ENCODE measurements at regions not wholly inside any gene's neighbourhood (a gene's known extent, or its start where the extent isn't known, plus 50 kb on each side); places are given as distances from the start of the nearest gene placed in this dataset.

DNA sequence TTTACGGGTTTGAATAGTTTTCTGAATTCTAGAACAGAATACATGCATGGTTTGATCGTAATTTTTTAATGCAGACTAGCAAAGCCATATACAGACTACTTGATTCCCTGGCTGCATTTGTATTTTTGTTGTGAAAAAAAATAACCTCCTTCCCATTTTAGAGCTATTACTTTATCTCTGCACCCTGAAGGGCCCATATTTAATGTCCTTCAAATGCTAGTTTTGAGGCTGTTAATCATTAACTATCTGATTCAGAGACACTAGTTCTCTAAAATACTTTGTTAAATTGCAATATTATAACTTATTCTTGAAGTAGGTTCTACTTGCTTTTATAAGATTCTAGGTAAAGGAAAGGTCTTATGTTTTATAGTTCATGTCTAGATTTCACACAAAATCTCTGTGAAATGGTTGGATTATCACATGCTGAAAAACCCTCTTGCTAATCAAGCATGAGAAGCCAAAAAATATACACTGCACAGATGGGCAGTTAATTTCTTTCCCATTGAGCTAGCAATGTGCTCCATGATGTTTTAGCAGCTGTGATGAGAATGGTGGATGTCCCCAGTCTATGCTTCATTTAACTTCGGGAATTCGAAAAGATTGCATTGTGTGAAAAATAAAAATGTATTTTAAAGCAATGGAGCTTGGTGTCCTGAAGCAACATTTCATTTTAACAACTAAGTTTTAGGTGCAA, 634.0 kb upstream of the BCHE start:
- TF ChIP-seq ATF7 (IDR thresholded peaks at IDR 0.05): no peak
- no peak for TF ChIP-seq ATF7 (CRISPR knock-in tag; IDR thresholded peaks at IDR 0.05)
- TF ChIP-seq EP300 (IDR thresholded peaks at IDR 0.05; ENCODE audit: low read depth in 2 of 2, low read length in 2 of 2): no peak
- TF ChIP-seq EP300 (CRISPR knock-in tag; IDR thresholded peaks at IDR 0.05; ENCODE audit: borderline replicate concordance): no peak

Data from HepG2 (cell line).